Liver (tissue), 3 donors: ENCODE measurements at regions not wholly inside any gene's neighbourhood (a gene's known extent, or its start where the extent isn't known, plus 50 kb on each side); places are given as distances from the start of the nearest gene placed in this dataset.

ENCODE experiments used
- HNF4G ChIP-seq: IDR thresholded peaks from 2 replicates; pipeline ENCODE4 v1.6.1; 2016; ENCODE audit warnings: antibody characterized with exemption
- NR2F2 ChIP-seq: IDR thresholded peaks from 2 replicates; pipeline ENCODE4 v1.6.1; 2016; ENCODE audit warnings: antibody characterized with exemption
- RAD21 ChIP-seq, 2 donors: IDR thresholded peaks; 2 replicates each; pipeline ENCODE4 v1.6.1; 2016; ENCODE audit warnings: antibody characterized with exemption in 2 of 2, mild to moderate bottlenecking in 2 of 2
- TAF1 ChIP-seq: conservative IDR thresholded peaks from 2 replicates; pipeline ENCODE4 v1.6.1; 2016; ENCODE audit warnings: antibody characterized with exemption, mild to moderate bottlenecking
- TF ChIP-seq, protein P1 (sequence below): fragments of 150-350 bp; IDR thresholded peaks from 2 replicates; pipeline ENCODE4 v1.5.1; 2017; ENCODE audit warnings: improper control_type of control experiment, low read depth, low read length; ENCODE audit not compliant: missing input control
- TF ChIP-seq, protein P2 (sequence below): IDR thresholded peaks from 2 replicates; pipeline ENCODE4 v1.6.1; 2016; ENCODE audit warnings: antibody characterized with exemption, mild to moderate bottlenecking
- TF ChIP-seq, protein P3 (sequence below): IDR thresholded peaks from 2 replicates; pipeline ENCODE4 v1.6.1; 2016; ENCODE audit warnings: antibody characterized with exemption
- donor health status: healthy.
- donor health status: healthy.

DNA sequence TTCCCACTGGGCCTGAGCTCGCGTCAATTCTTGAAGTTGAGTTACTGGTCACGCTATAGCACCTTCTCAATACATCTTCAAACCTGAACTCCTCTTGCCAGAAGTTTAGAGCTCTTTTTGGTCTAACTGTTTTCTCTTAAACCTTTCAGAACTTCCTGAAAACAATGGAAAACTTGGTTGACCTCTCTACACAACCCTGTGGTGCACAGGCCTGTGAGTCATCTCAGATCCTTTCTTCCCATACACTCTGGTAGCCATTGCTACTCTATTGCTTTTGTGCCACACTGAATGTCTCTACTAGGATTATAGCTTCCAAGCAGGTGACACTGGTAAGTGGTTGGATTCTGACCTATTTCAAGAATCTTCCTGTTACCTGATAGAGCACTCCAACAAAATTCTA is 321.5 kb upstream of the FSIP2 start:
- TF ChIP-seq, protein P1, sequence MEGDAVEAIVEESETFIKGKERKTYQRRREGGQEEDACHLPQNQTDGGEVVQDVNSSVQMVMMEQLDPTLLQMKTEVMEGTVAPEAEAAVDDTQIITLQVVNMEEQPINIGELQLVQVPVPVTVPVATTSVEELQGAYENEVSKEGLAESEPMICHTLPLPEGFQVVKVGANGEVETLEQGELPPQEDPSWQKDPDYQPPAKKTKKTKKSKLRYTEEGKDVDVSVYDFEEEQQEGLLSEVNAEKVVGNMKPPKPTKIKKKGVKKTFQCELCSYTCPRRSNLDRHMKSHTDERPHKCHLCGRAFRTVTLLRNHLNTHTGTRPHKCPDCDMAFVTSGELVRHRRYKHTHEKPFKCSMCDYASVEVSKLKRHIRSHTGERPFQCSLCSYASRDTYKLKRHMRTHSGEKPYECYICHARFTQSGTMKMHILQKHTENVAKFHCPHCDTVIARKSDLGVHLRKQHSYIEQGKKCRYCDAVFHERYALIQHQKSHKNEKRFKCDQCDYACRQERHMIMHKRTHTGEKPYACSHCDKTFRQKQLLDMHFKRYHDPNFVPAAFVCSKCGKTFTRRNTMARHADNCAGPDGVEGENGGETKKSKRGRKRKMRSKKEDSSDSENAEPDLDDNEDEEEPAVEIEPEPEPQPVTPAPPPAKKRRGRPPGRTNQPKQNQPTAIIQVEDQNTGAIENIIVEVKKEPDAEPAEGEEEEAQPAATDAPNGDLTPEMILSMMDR, result no peak
- TF ChIP-seq, protein P2, sequence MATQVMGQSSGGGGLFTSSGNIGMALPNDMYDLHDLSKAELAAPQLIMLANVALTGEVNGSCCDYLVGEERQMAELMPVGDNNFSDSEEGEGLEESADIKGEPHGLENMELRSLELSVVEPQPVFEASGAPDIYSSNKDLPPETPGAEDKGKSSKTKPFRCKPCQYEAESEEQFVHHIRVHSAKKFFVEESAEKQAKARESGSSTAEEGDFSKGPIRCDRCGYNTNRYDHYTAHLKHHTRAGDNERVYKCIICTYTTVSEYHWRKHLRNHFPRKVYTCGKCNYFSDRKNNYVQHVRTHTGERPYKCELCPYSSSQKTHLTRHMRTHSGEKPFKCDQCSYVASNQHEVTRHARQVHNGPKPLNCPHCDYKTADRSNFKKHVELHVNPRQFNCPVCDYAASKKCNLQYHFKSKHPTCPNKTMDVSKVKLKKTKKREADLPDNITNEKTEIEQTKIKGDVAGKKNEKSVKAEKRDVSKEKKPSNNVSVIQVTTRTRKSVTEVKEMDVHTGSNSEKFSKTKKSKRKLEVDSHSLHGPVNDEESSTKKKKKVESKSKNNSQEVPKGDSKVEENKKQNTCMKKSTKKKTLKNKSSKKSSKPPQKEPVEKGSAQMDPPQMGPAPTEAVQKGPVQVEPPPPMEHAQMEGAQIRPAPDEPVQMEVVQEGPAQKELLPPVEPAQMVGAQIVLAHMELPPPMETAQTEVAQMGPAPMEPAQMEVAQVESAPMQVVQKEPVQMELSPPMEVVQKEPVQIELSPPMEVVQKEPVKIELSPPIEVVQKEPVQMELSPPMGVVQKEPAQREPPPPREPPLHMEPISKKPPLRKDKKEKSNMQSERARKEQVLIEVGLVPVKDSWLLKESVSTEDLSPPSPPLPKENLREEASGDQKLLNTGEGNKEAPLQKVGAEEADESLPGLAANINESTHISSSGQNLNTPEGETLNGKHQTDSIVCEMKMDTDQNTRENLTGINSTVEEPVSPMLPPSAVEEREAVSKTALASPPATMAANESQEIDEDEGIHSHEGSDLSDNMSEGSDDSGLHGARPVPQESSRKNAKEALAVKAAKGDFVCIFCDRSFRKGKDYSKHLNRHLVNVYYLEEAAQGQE, result no peak
- TF ChIP-seq RAD21 (IDR thresholded peaks at IDR 0.05) (no peak), TAF1 (no peak), NR2F2 (no peak), HNF4G (no peak)
- TF ChIP-seq, protein P3, sequence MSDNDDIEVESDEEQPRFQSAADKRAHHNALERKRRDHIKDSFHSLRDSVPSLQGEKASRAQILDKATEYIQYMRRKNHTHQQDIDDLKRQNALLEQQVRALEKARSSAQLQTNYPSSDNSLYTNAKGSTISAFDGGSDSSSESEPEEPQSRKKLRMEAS, result no peak
